H9 (cell line): ENCODE measurements at regions not wholly inside any gene's neighbourhood (a gene's known extent, or its start where the extent isn't known, plus 50 kb on each side); places are given as distances from the start of the nearest gene placed in this dataset.

ENCODE experiments used
- DNase-seq: peaks from one replicate; pipeline ENCODE4 v3.0.0-alpha.2; 2017
- H2AFZ ChIP-seq: one replicate; pipeline ENCODE4 v1.6.1; 2013; ENCODE audit warnings: mild to moderate bottlenecking, low read length, control low read depth, moderate library complexity
- H2AK5ac ChIP-seq: 2 replicates; pipeline ENCODE4 v1.6.1; 2013; ENCODE audit warnings: low read length, control low read depth, mixed read lengths; ENCODE audit not compliant: insufficient read length
- H2BK120ac ChIP-seq: one replicate; pipeline ENCODE4 v1.6.1; 2013; ENCODE audit warnings: low read depth, mild to moderate bottlenecking, low read length, control low read depth, inconsistent platforms; ENCODE audit not compliant: poor library complexity, severe bottlenecking
- H2BK12ac ChIP-seq: 2 replicates; pipeline ENCODE4 v1.6.1; 2013; ENCODE audit warnings: low read length, control low read depth, mixed read lengths, low read depth; ENCODE audit not compliant: insufficient read length
- H2BK15ac ChIP-seq: 2 replicates; pipeline ENCODE4 v1.6.1; 2013; ENCODE audit warnings: low read depth, low read length, control low read depth
- H2BK20ac ChIP-seq: one replicate; pipeline ENCODE4 v1.6.1; 2013; ENCODE audit warnings: low read depth, mild to moderate bottlenecking, low read length, control low read depth, inconsistent platforms; ENCODE audit not compliant: poor library complexity, severe bottlenecking
- H2BK5ac ChIP-seq: 2 replicates; pipeline ENCODE4 v1.6.1; 2013; ENCODE audit warnings: low read length, control low read depth, mixed read lengths; ENCODE audit not compliant: insufficient read length
- H3K14ac ChIP-seq: 2 replicates; pipeline ENCODE4 v1.6.1; 2013; ENCODE audit warnings: low read length, control low read depth; ENCODE audit not compliant: insufficient read depth
- H3K18ac ChIP-seq: 2 replicates; pipeline ENCODE4 v1.6.1; 2013; ENCODE audit warnings: low read depth, mild to moderate bottlenecking, mixed read lengths, low read length, control low read depth; ENCODE audit not compliant: insufficient read length
- H3K23ac ChIP-seq: 2 replicates; pipeline ENCODE4 v1.6.1; 2013; ENCODE audit warnings: low read length, control low read depth, mixed read lengths, low read depth; ENCODE audit not compliant: insufficient read length
- H3K23me2 ChIP-seq: 2 replicates; pipeline ENCODE4 v1.6.1; 2013; ENCODE audit warnings: low read depth, mild to moderate bottlenecking, mixed read lengths, low read length, control low read depth; ENCODE audit not compliant: insufficient read length, poor library complexity, severe bottlenecking
- H3K27ac ChIP-seq: 2 replicates; pipeline ENCODE4 v1.5.1; 2013; ENCODE audit warnings: low read length, control low read depth, mixed read lengths, low read depth; ENCODE audit not compliant: insufficient read length
- H3K27me3 ChIP-seq: 2 replicates; pipeline ENCODE4 v1.6.1; 2013; ENCODE audit warnings: low read length, control low read depth, inconsistent platforms; ENCODE audit not compliant: insufficient read depth
- H3K4ac ChIP-seq: 2 replicates; pipeline ENCODE4 v1.6.1; 2013; ENCODE audit warnings: low read depth, mild to moderate bottlenecking, control low read depth, inconsistent platforms, low read length, moderate library complexity
- H3K4me1 ChIP-seq: 2 replicates; pipeline ENCODE4 v1.6.1; 2013; ENCODE audit warnings: low read length, control low read depth, inconsistent platforms; ENCODE audit not compliant: insufficient read depth
- H3K4me2 ChIP-seq: 2 replicates; pipeline ENCODE4 v1.6.1; 2013; ENCODE audit warnings: low read length, control low read depth, mixed read lengths; ENCODE audit not compliant: insufficient read length, insufficient read depth
- H3K56ac ChIP-seq: 2 replicates; pipeline ENCODE4 v1.6.1; 2013; ENCODE audit warnings: low read depth, mild to moderate bottlenecking, mixed read lengths, low read length, control low read depth; ENCODE audit not compliant: insufficient read length
- H3K79me1 ChIP-seq: 2 replicates; pipeline ENCODE4 v1.6.1; 2013; ENCODE audit warnings: low read depth, mild to moderate bottlenecking, moderate library complexity, low read length, control low read depth, inconsistent platforms; ENCODE audit not compliant: insufficient read depth, poor library complexity, severe bottlenecking
- H3K79me2 ChIP-seq: 2 replicates; pipeline ENCODE4 v1.6.1; 2013; ENCODE audit warnings: low read length, control low read depth, inconsistent platforms; ENCODE audit not compliant: insufficient read depth
- H3K9ac ChIP-seq: 2 replicates; pipeline ENCODE4 v1.6.1; 2013; ENCODE audit warnings: low read length, control low read depth, mixed read lengths; ENCODE audit not compliant: insufficient read length; ENCODE audit errors: extremely low read depth
- H3K9me3 ChIP-seq: one replicate; pipeline ENCODE4 v1.6.1; 2013; ENCODE audit warnings: low read depth, low read length, inconsistent platforms; ENCODE audit not compliant: control insufficient read depth
- H3T11ph ChIP-seq: one replicate; pipeline ENCODE4 v1.6.1; 2013; ENCODE audit warnings: mild to moderate bottlenecking, low read length, control low read depth, inconsistent platforms
- H4K20me1 ChIP-seq: one replicate; pipeline ENCODE4 v1.6.1; 2013; ENCODE audit not compliant: control insufficient read depth, insufficient read length, insufficient read depth
- H4K5ac ChIP-seq: 2 replicates; pipeline ENCODE4 v1.6.1; 2013; ENCODE audit warnings: low read depth, mild to moderate bottlenecking, mixed read lengths, low read length, control low read depth; ENCODE audit not compliant: insufficient read length
- H4K8ac ChIP-seq: replicated peaks from 2 replicates; pipeline ENCODE4 v1.6.1; 2013; ENCODE audit warnings: low read length, control low read depth, mixed read lengths, low read depth; ENCODE audit not compliant: insufficient read length
- H4K91ac ChIP-seq: 2 replicates; pipeline ENCODE4 v1.6.1; 2013; ENCODE audit warnings: low read depth, mild to moderate bottlenecking, moderate library complexity, mixed read lengths, low read length, control low read depth; ENCODE audit not compliant: insufficient read length
- H3K27ac Mint-ChIP-seq, 3 experiments: 2 replicates in 2 of 3; 3 replicates in 1 of 3; pipeline ENCODE4 v1.8.0; 2020 to 2021; ENCODE audit warnings: mixed read lengths in 3 of 3, mild to moderate bottlenecking in 1 of 3, moderate library complexity in 1 of 3
- H3K27me3 Mint-ChIP-seq: 2 replicates; pipeline ENCODE4 v1.8.0; 2021; ENCODE audit warnings: low read depth, mild to moderate bottlenecking, moderate library complexity, mixed read lengths
- H3K36me3 Mint-ChIP-seq, 3 experiments: 2 replicates in 2 of 3; 3 replicates in 1 of 3; pipeline ENCODE4 v1.8.0; 2020 to 2021; ENCODE audit warnings: low read depth in 3 of 3, mixed read lengths in 3 of 3; ENCODE audit not compliant: insufficient read depth in 1 of 3
- H3K4me1 Mint-ChIP-seq, 2 experiments: 2 replicates each; pipeline ENCODE4 v1.8.0; 2020; ENCODE audit warnings: mixed read lengths in 2 of 2
- H3K4me3 Mint-ChIP-seq, 2 experiments: 2 replicates in 1 of 2; 3 replicates in 1 of 2; pipeline ENCODE4 v1.8.0; 2020 to 2021; ENCODE audit warnings: mild to moderate bottlenecking in 2 of 2, mixed read lengths in 2 of 2, moderate library complexity in 1 of 2
- H3K9me3 Mint-ChIP-seq, 2 experiments: 2 replicates in 1 of 2; 3 replicates in 1 of 2; pipeline ENCODE4 v1.8.0; 2020; ENCODE audit warnings: mild to moderate bottlenecking in 2 of 2, mixed read lengths in 2 of 2, moderate library complexity in 1 of 2
- CTCF ChIP-seq: fragments of 200-600 bp; sonication (generic); conservative IDR thresholded peaks from 3 replicates; pipeline ENCODE4 v1.8.0; 2021; ENCODE audit warnings: antibody characterized with exemption, mild to moderate bottlenecking
- WGBS: extraction: QIAGEN DNeasy Blood & Tissue Kit; methylation state at CpG from one replicate; pipeline ENCODE4 v1.1.7; 2013; ENCODE audit warnings: missing lambda C conversion rate, low lambda C conversion rate, mixed read lengths; ENCODE audit not compliant: insufficient read length; ENCODE audit errors: extremely low coverage; 5-methylcytosine and 5-hydroxymethylcytosine counted together

- H3K9me3 Mint-ChIP-seq, result peaks cover 0 to 6% of the 10 kb centered on the region in 2 experiments; a peak in 2 of 5 replicates
- H2BK20ac ChIP-seq, result no peak overlapping the region
These were observed 410.9 kb downstream of the PLK2 start for GRCh38 chr5:58048954-58049353.

More at GRCh38 chr5:58048954-58049353, 410.9 kb downstream of the PLK2 start:
- no peak overlapping the region for H2BK15ac ChIP-seq
- H3K9me3 ChIP-seq, result no peaks in the 10 kb centered on the region
- H2BK12ac ChIP-seq, result no peak overlapping the region
- no peaks in the 10 kb centered on the region for H4K20me1 ChIP-seq
- DNase-seq, result no peak
- no peak overlapping the region for H3K18ac ChIP-seq
- H3K9ac ChIP-seq, result no peak overlapping the region
- Mint-ChIP-seq H3K4me3 (no peak overlapping the region), H3K27me3 (no peaks in the 10 kb centered on the region), H3K36me3 (no peaks in the 10 kb centered on the region), H3K4me1 (no peaks in the 10 kb centered on the region), H3K27ac (no peak overlapping the region)
- no peaks in the 10 kb centered on the region for H3K23me2 ChIP-seq
- H4K5ac ChIP-seq, result no peak overlapping the region
- no peak overlapping the region for H2BK5ac ChIP-seq
- H3K4me2 ChIP-seq, result no peak overlapping the region
- H3K4ac ChIP-seq, result no peak overlapping the region
- no peak overlapping the region for H3K56ac ChIP-seq
- H3K27ac ChIP-seq, result no peak overlapping the region
- no peaks in the 10 kb centered on the region for H3K4me1 ChIP-seq
- WGBS, result no CpG with 5 or more reads among the region's 3 CpGs
- H3K23ac ChIP-seq, result no peak overlapping the region
- H3K27me3 ChIP-seq, result no peaks in the 10 kb centered on the region
- no peaks in the 10 kb centered on the region for H3K79me1 ChIP-seq
- TF ChIP-seq CTCF, result no peak
- H2BK120ac ChIP-seq, result no peak overlapping the region
- no peaks in the 10 kb centered on the region for H3K79me2 ChIP-seq
- no peak overlapping the region for H3K14ac ChIP-seq
- no peak overlapping the region for H4K91ac ChIP-seq
- H2AFZ ChIP-seq, result no peak overlapping the region
- H4K8ac ChIP-seq, result no peak overlapping the region
- H2AK5ac ChIP-seq, result no peak overlapping the region
- no peak overlapping the region for H3T11ph ChIP-seq
